ENCODE measurements at regions not wholly inside any gene's neighbourhood (a gene's known extent, or its start where the extent isn't known, plus 50 kb on each side); places are given as distances from the start of the nearest gene placed in this dataset.
"Not testable (repeated sequence)": the region's sequence is repeated elsewhere in the genome, so short reads cannot be mapped to it uniquely, and the experiment has no call there.

- not testable (repeated sequence) for DNase-seq (ENCODE audit: low read depth in 1 of 2, low spot score in 1 of 2)
These were observed 412.7 kb upstream of the WSB1 start for GRCh38 chr17:26881195-26881594.

DNA sequence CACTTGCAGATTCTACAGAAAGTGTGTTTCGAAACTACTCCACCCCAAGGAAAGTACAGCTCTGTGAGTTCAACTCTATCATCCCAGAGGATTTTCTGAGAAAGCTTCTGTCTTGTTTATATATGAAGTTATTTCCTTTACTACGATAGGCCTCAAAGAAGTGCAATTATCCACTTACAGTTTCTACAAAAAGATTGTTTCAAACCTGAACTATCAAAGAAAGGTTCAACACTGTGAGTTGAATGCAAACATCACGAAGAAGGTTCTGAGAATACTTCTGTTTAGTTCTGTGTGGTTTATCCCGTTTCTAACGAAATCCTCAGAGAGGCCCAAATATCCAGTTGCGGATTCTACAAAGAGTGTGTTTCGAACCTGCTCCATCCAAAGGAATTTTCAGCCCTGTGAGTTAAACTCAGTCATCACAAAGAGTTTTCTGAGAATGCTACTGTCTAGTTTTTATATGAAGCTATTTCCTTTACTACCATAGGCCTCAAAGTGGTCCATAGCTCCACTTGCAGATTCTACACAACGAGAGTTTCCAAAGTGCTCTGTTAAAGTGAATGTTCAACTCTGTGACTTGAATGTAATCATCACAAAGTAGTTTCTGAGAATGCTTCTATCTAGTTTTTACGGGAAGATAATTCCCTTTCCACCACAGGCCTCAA is 411.7 kb upstream of the WSB1 start:
- not testable (repeated sequence) for DNase-seq (ENCODE audit: low read depth in 1 of 2, low spot score in 1 of 2)

DNA sequence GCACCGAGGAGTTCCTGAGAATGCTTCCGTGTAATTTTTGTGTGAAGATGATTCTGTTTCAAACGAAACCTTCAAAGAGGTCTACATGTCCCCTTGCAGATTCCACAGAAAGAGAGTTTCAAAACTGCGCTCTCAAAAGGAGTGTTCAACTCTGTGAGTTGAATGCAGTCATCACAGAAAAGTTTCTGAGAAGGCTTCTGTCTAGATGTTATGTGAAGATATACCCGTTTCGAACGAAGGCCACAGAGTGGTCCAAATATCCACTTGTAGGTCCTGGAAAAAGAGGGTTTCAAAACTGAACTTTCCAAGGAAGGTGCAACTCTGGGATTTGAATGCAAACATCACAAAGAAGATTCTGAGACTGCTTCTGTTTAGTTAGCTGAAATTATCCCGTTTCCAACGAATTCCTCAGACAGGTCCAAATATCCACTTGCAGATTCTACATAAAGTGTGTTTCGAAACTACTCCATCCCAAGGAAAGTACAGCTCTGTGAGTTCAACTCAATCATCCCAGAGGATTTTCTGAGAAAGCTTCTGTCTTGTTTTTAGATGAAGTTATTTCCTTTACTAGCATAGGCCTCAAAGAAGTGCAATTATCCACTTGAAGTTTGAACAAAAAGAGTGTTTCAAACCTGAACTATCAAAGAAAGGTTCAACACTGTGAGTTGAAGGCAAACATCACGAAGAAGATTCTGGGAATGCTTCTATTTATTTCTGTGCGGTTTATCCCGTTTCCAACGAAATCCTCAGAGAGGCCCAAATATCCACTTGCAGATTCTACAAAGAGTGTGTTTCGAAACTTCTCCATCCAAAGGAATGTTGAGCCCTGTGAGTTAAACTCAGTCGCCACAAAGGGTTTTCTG is 409.8 kb upstream of the WSB1 start:
- not testable (repeated sequence) for DNase-seq (ENCODE audit: low read depth in 1 of 2, low spot score in 1 of 2)

- not testable (repeated sequence) for DNase-seq (ENCODE audit: low read depth in 1 of 2, low spot score in 1 of 2)
These were observed 409.2 kb upstream of the WSB1 start for GRCh38 chr17:26884741-26885059.

DNA sequence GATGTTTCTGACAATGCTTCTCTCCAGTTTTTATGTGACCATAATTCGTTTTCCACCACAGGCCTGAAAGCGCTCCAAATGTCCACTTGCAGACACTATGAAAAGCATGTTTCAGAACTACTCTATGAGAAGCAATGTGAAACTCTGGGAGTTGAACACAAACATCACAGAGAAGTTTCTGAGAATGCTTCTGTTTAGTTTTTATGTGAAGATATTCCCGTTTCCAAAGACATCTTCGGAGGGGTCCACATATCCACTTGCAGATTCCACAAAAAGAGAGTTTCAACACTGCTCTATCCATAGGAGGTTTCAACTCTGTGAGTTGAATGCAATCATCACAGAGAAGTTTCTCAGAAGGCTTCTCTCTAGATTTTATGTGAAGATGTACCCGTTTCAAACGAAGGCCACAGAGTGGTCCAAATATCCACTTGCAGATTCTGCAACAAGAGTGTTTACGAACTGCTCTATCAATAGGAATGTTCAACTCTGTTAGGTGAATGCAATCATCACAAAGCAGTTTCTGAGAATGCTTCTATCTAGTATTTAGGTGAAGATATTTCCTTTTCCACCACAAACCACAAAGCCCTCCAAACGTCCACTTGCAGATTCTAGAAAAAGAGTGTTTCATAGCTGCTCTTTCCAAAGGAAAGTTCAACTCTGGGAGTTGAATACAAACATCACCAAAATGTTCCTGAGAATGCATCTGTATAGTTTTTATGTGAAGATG is 408.5 kb upstream of the WSB1 start:
- DNase-seq (ENCODE audit: low read depth in 1 of 2, low spot score in 1 of 2): peak in 1 of 2 donors; percentile 54

Data from activated CD4-positive, alpha-beta T cell treated with anti-CD3 and anti-CD28 coated beads, Interleukin-2, amount 50 U/mL, for 24 hours (primary cell).